Endothelial cell of umbilical vein (primary cell): ENCODE measurements at regions not wholly inside any gene's neighbourhood (a gene's known extent, or its start where the extent isn't known, plus 50 kb on each side); places are given as distances from the start of the nearest gene placed in this dataset.

Experiments
- BruUV-seq: library from RNA; stranded (reverse); fragments of 400-500 nt; replicated peaks from 2 replicates; lab custom pipeline; 2021; lab: Mats Ljungman, UMichigan
- CTCF ChIA-PET: fragments of 300-600, 350-600 bp; sonication (Branson Sonifier 250); formaldehyde crosslinking; loops from one replicate; lab custom pipeline; 2021; ENCODE audit warnings: antibody characterized with exemption, inconsistent platforms; lab: Charles Lee
- POLR2A ChIA-PET: fragments of 300-600, 350-600 bp; sonication (Branson Sonifier 250); formaldehyde crosslinking; loops from one replicate; lab custom pipeline; 2021; ENCODE audit warnings: antibody characterized with exemption, inconsistent platforms; lab: Charles Lee
- DNase-seq: peaks from one replicate; pipeline ENCODE4 v3.0.0-alpha.2; 2011; ENCODE audit warnings: low read depth, low spot score
- FAIRE-seq: peaks from 2 replicates; lab custom pipeline; 2011; peaks lifted over from hg19 to GRCh38; lab: Jason Lieb, UNC
- H2AFZ ChIP-seq: 2 replicates; pipeline ENCODE4 v1.6.0; 2012; ENCODE audit warnings: low read depth, low read length, control low read depth, inconsistent platforms
- H3K27ac ChIP-seq: 2 replicates; pipeline ENCODE4 v1.5.1; 2011; ENCODE audit warnings: low read depth, mild to moderate bottlenecking, control low read depth, low read length, moderate library complexity; ENCODE audit not compliant: insufficient read depth
- H3K27me3 ChIP-seq, 2 experiments: 2 replicates each; pipeline versions ENCODE4 v1.6.0 to v1.6.1; 2011; ENCODE audit warnings: low read length in 2 of 2, mixed read lengths in 1 of 2; ENCODE audit not compliant: control insufficient read depth in 2 of 2, insufficient read depth in 2 of 2
- H3K36me3 ChIP-seq, 2 experiments: 2 replicates in 1 of 2; 3 replicates in 1 of 2; pipeline ENCODE4 v1.5.1; 2011; ENCODE audit warnings: low read length in 2 of 2, mild to moderate bottlenecking in 1 of 2, moderate library complexity in 1 of 2; ENCODE audit not compliant: control insufficient read depth in 2 of 2, insufficient read depth in 2 of 2; ENCODE audit errors: extremely low read depth in 1 of 2
- H3K4me1 ChIP-seq: 3 replicates; pipeline ENCODE4 v1.5.1; 2011; ENCODE audit warnings: mild to moderate bottlenecking, low read length; ENCODE audit not compliant: control insufficient read depth, insufficient read depth; ENCODE audit errors: extremely low read depth
- H3K4me2 ChIP-seq: 2 replicates; pipeline ENCODE4 v1.6.1; 2011; ENCODE audit warnings: low read length, control low read depth, mixed read lengths; ENCODE audit not compliant: insufficient read depth
- H3K4me3 ChIP-seq, 3 experiments: fragments of 200-600 bp in 1 of 3; sonication (generic), shearing (Covaris generic) in 1 of 3; replicated peaks in 1 of 3; 2 replicates each; pipeline ENCODE4 v1.5.1; 2011 to 2016; ENCODE audit warnings: control low read depth in 3 of 3, low read length in 3 of 3, mild to moderate bottlenecking in 2 of 3, inconsistent platforms in 1 of 3, low read depth in 1 of 3, moderate library complexity in 1 of 3; ENCODE audit not compliant: insufficient read depth in 1 of 3
- H3K79me2 ChIP-seq: 2 replicates; pipeline ENCODE4 v1.6.0; 2012; ENCODE audit warnings: low read length, inconsistent platforms; ENCODE audit not compliant: control insufficient read depth, insufficient read depth
- H3K9ac ChIP-seq: replicated peaks from 2 replicates; pipeline ENCODE3; 2011; ENCODE audit warnings: low read length, control low read depth; ENCODE audit not compliant: insufficient read depth; ENCODE audit errors: extremely low read depth
- H3K9me1 ChIP-seq: replicated peaks from 3 replicates; pipeline ENCODE4 v1.6.0; 2011; ENCODE audit warnings: mild to moderate bottlenecking, low read length; ENCODE audit not compliant: control insufficient read depth, insufficient read depth; ENCODE audit errors: extremely low read depth
- H3K9me3 ChIP-seq: replicated peaks from 2 replicates; pipeline ENCODE4 v1.5.1; 2012; ENCODE audit warnings: low read length, inconsistent platforms; ENCODE audit not compliant: control insufficient read depth, insufficient read depth
- H4K20me1 ChIP-seq: replicated peaks from 2 replicates; pipeline ENCODE3; 2011; ENCODE audit warnings: mild to moderate bottlenecking, low read length; ENCODE audit not compliant: control insufficient read depth, insufficient read depth; ENCODE audit errors: extremely low read depth
- CTCF ChIP-seq, 2 donors: IDR thresholded peaks; 1 replicate in 1 of 2; 2 replicates in 1 of 2; pipeline ENCODE4 v1.5.1; 2011; ENCODE audit warnings: low read length in 2 of 2, mild to moderate bottlenecking in 2 of 2, moderate library complexity in 2 of 2, control low read depth in 1 of 2, inconsistent platforms in 1 of 2, low read depth in 1 of 2; ENCODE audit not compliant: insufficient read depth in 1 of 2; ENCODE audit errors: extremely low read depth in 1 of 2
- EZH2 ChIP-seq: IDR thresholded peaks from 2 replicates; pipeline ENCODE4 v1.6.1; 2012; ENCODE audit warnings: borderline replicate concordance, low read depth, mild to moderate bottlenecking, moderate library complexity, low read length, inconsistent platforms; ENCODE audit not compliant: severe bottlenecking
- FOS ChIP-seq: IDR thresholded peaks from 2 replicates; pipeline ENCODE4 v1.6.1; 2011; ENCODE audit warnings: mild to moderate bottlenecking, low read length, moderate library complexity, borderline replicate concordance; ENCODE audit not compliant: insufficient read depth
- GATA2 ChIP-seq: IDR thresholded peaks from 2 replicates; pipeline ENCODE4 v1.7.0; 2011; ENCODE audit warnings: low read depth, mild to moderate bottlenecking, moderate library complexity, mixed read lengths, low read length; ENCODE audit not compliant: insufficient read length, insufficient read depth
- JUN ChIP-seq: IDR thresholded peaks from 2 replicates; pipeline ENCODE4 v1.6.1; 2011; ENCODE audit warnings: borderline replicate concordance, low read depth; ENCODE audit not compliant: insufficient read length, insufficient read depth
- MYC ChIP-seq: IDR thresholded peaks from one replicate; pipeline ENCODE4 v1.6.1; 2011; ENCODE audit warnings: mild to moderate bottlenecking, low read depth, low read length
- POLR2A ChIP-seq: IDR thresholded peaks from 2 replicates; pipeline ENCODE4 v1.6.1; 2012; ENCODE audit warnings: low read depth, mild to moderate bottlenecking, control low read depth, low read length
- POLR2AphosphoS5 ChIP-seq: IDR thresholded peaks from 2 replicates; pipeline ENCODE4 v1.6.1; 2012; ENCODE audit warnings: low read depth, mild to moderate bottlenecking, control low read depth, low read length, moderate library complexity; ENCODE audit not compliant: insufficient read depth
- dilution Hi-C: fragments of 300-500 bp; cut with MboI; formaldehyde crosslinking; loops from one replicate; pipeline ENCODE4 v1.15.0; 2019; ENCODE audit warnings: low sequenced_read_pairs; ENCODE audit not compliant: extremely low pct_ligation_motif_present
- intact Hi-C: fragments of 100-400 bp; cut with micrococcal nuclease; formaldehyde crosslinking; loops from one replicate; pipeline ENCODE4 v1.10.0; 2022
- TF ChIP-seq, protein P1 (sequence below): IDR thresholded peaks from 2 replicates; pipeline ENCODE4 v1.6.1; 2011; ENCODE audit not compliant: insufficient read depth, insufficient read length

DNA sequence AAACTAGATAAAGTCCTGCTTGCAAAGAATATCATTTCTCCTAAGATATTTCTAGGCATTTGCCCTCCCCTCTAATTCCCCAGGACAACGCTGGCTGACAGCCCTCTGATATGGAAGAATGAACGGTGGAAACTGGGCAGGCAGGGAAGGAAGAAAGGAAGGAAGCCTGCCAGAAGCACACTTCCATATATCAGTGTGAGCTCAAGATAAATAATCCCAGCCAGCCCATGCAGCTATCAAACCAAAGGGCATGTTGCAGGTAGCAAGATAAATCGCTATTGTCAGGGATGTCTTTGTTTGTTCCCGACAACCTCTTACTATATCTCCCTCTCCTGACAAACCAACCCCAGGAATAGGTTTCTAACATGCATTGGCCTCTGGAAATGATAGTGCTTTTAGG lies 412.8 kb downstream of the HNRNPD start:
- no peak for FAIRE-seq
- CTCF ChIA-PET, result interaction anchor here (0.7 kb wide), 1 partner anchor 13 kb away, joined by 3 read pairs; no protein-coding TSS in a partner anchor
- dilution Hi-C loops (no loop called here), intact Hi-C loops (no loop called here)
- Histone ChIP-seq H3K27me3 (no peaks in the 10 kb centered on the region), H3K4me1 (no peaks in the 10 kb centered on the region), H3K9me1 (no peaks in the 10 kb centered on the region), H3K4me2 (no peak overlapping the region), H3K27ac (no peak overlapping the region), H3K79me2 (no peaks in the 10 kb centered on the region), H3K9ac (no peak overlapping the region), H3K36me3 (no peaks in the 10 kb centered on the region), H3K9me3 (no peaks in the 10 kb centered on the region), H3K4me3 (no peak overlapping the region), H2AFZ (no peak overlapping the region), H4K20me1 (no peaks in the 10 kb centered on the region)
- no peak for TF ChIP-seq MYC
- TF ChIP-seq POLR2A, result no peak
- TF ChIP-seq FOS, result no peak
- TF ChIP-seq GATA2, result no peak
- no peak for TF ChIP-seq POLR2AphosphoS5
- TF ChIP-seq, protein P1, sequence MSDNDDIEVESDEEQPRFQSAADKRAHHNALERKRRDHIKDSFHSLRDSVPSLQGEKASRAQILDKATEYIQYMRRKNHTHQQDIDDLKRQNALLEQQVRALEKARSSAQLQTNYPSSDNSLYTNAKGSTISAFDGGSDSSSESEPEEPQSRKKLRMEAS, result no peak
- TF ChIP-seq EZH2, result no peak
- TF ChIP-seq CTCF (IDR thresholded peaks at IDR 0.05; ENCODE audit: extremely low read depth in 1 of 2, insufficient read depth in 1 of 2, low read depth in 1 of 2, low read length in 2 of 2), result no peak
- no peak for TF ChIP-seq JUN
- no TSS peak for BruUV-seq
- DNase-seq, result no peak
- POLR2A ChIA-PET, result no interaction called here
